H1 (cell line): ENCODE measurements at regions not wholly inside any gene's neighbourhood (a gene's known extent, or its start where the extent isn't known, plus 50 kb on each side); places are given as distances from the start of the nearest gene placed in this dataset.

Experiments
- CTCF ChIA-PET: fragments of 300-600 bp; sonication (Branson Sonifier 250); formaldehyde crosslinking; loops from one replicate; lab custom pipeline; 2021; ENCODE audit not compliant: partially characterized antibody; lab: Charles Lee
- POLR2A ChIA-PET: fragments of 300-600 bp; sonication (Branson Sonifier 250); formaldehyde crosslinking; loops from one replicate; lab custom pipeline; 2021; ENCODE audit warnings: inconsistent platforms; ENCODE audit not compliant: partially characterized antibody; lab: Charles Lee
- DNase-seq, 2 experiments: peaks; one replicate each; pipeline versions ENCODE4 v3.0.0 to v3.0.0-alpha.2; 2010 to 2022; ENCODE audit warnings: low spot score in 2 of 2, low read depth in 1 of 2, mixed read lengths in 1 of 2
- FAIRE-seq: peaks from 2 replicates; lab custom pipeline; 2011; peaks lifted over from hg19 to GRCh38; lab: Jason Lieb, UNC
- H2AFZ ChIP-seq: 2 replicates; pipeline ENCODE4 v1.8.1; 2012; ENCODE audit warnings: low read length, inconsistent platforms
- H2AK5ac ChIP-seq: 2 replicates; pipeline ENCODE4 v1.6.1; 2013; ENCODE audit warnings: low read depth, low read length
- H2BK120ac ChIP-seq: replicated peaks from 2 replicates; pipeline ENCODE3; 2013; ENCODE audit warnings: low read depth, low read length, inconsistent platforms
- H2BK12ac ChIP-seq: 2 replicates; pipeline ENCODE4 v1.6.1; 2013; ENCODE audit warnings: low read depth, low read length
- H2BK15ac ChIP-seq: 2 replicates; pipeline ENCODE4 v1.6.1; 2013; ENCODE audit warnings: low read length
- H2BK20ac ChIP-seq: 2 replicates; pipeline ENCODE4 v1.6.1; 2013; ENCODE audit warnings: low read length
- H2BK5ac ChIP-seq: 2 replicates; pipeline ENCODE4 v1.6.1; 2013; ENCODE audit warnings: low read depth, low read length
- H3K14ac ChIP-seq: 2 replicates; pipeline ENCODE4 v1.6.1; 2013; ENCODE audit warnings: inconsistent platforms; ENCODE audit not compliant: insufficient read length
- H3K18ac ChIP-seq: 2 replicates; pipeline ENCODE4 v1.6.1; 2013; ENCODE audit warnings: low read length; ENCODE audit errors: extremely low read depth
- H3K23ac ChIP-seq: 2 replicates; pipeline ENCODE4 v1.6.1; 2013; ENCODE audit warnings: inconsistent platforms; ENCODE audit not compliant: insufficient read length
- H3K23me2 ChIP-seq: 2 replicates; pipeline ENCODE4 v1.6.1; 2013; ENCODE audit warnings: low read depth, low read length
- H3K27ac ChIP-seq: 2 replicates; pipeline ENCODE4 v1.6.1; 2011; ENCODE audit warnings: low read depth, low read length, inconsistent platforms
- H3K27me3 ChIP-seq, 4 experiments: replicated peaks in 1 of 4; 1 replicate in 1 of 4; 2 replicates in 3 of 4; pipeline versions ENCODE4 v1.6.1 to v1.8.1; 2011 to 2013; ENCODE audit warnings: low read length in 3 of 4, mild to moderate bottlenecking in 3 of 4, inconsistent platforms in 2 of 4, mixed read lengths in 2 of 4, moderate library complexity in 1 of 4; ENCODE audit not compliant: control insufficient read depth in 3 of 4, insufficient read depth in 3 of 4; ENCODE audit errors: extremely low read depth in 1 of 4
- H3K36me3 ChIP-seq, 4 experiments: 2 replicates each; pipeline versions ENCODE4 v1.6.1 to v1.8.1; 2011 to 2013; ENCODE audit warnings: mild to moderate bottlenecking in 4 of 4, low read length in 3 of 4, moderate library complexity in 2 of 4, control low read depth in 1 of 4, inconsistent platforms in 1 of 4; ENCODE audit not compliant: insufficient read depth in 4 of 4, control insufficient read depth in 2 of 4
- H3K4ac ChIP-seq: replicated peaks from 2 replicates; pipeline ENCODE3; 2013; ENCODE audit warnings: low read length, low read depth, mixed read lengths, inconsistent platforms; ENCODE audit not compliant: insufficient read length
- H3K4me1 ChIP-seq, 4 experiments: replicated peaks in 1 of 4; 1 replicate in 1 of 4; 2 replicates in 3 of 4; pipeline versions ENCODE4 v1.6.1 to v1.8.1; 2011 to 2013; ENCODE audit warnings: low read length in 3 of 4, inconsistent platforms in 2 of 4, mixed read lengths in 1 of 4; ENCODE audit not compliant: insufficient read depth in 4 of 4, control insufficient read depth in 3 of 4
- H3K4me2 ChIP-seq, 2 experiments: 2 replicates each; pipeline versions ENCODE4 v1.6.1 to v1.8.1; 2011 to 2013; ENCODE audit warnings: low read depth in 2 of 2, low read length in 2 of 2, control low read depth in 1 of 2, inconsistent platforms in 1 of 2, mild to moderate bottlenecking in 1 of 2; ENCODE audit not compliant: insufficient read depth in 1 of 2
- H3K4me3 ChIP-seq, 4 experiments: fragments of 200-600, 300-600 bp in 1 of 4; sonication (generic), shearing (Covaris generic), sonication (Bioruptor Twin) in 1 of 4; 2 replicates each; pipeline versions ENCODE4 v1.5.1 to v1.8.1; 2011 to 2016; ENCODE audit warnings: low read length in 4 of 4, low read depth in 3 of 4, control low read depth in 2 of 4, inconsistent platforms in 2 of 4, mild to moderate bottlenecking in 2 of 4, mixed read lengths in 1 of 4, moderate library complexity in 1 of 4; ENCODE audit not compliant: insufficient read depth in 2 of 4; ENCODE audit errors: extremely low read depth in 1 of 4
- H3K56ac ChIP-seq: replicated peaks from 2 replicates; pipeline ENCODE3; 2013; ENCODE audit warnings: low read depth, mild to moderate bottlenecking, mixed read lengths, low read length, inconsistent platforms; ENCODE audit not compliant: insufficient read length
- H3K79me1 ChIP-seq: 2 replicates; pipeline ENCODE4 v1.6.1; 2013; ENCODE audit warnings: low read depth, low read length, control low read depth
- H3K79me2 ChIP-seq, 2 experiments: 2 replicates each; pipeline versions ENCODE4 v1.6.1 to v1.8.1; 2012 to 2013; ENCODE audit warnings: low read length in 2 of 2, mild to moderate bottlenecking in 2 of 2, inconsistent platforms in 1 of 2; ENCODE audit not compliant: insufficient read depth in 2 of 2, control insufficient read depth in 1 of 2
- H3K9ac ChIP-seq, 4 experiments: replicated peaks in 1 of 4; 1 replicate in 1 of 4; 2 replicates in 3 of 4; pipeline versions ENCODE4 v1.6.1 to v1.8.1; 2011 to 2013; ENCODE audit warnings: low read depth in 3 of 4, low read length in 3 of 4, control low read depth in 2 of 4, mild to moderate bottlenecking in 2 of 4, moderate library complexity in 2 of 4, inconsistent platforms in 1 of 4; ENCODE audit errors: extremely low read depth in 1 of 4
- H3K9me3 ChIP-seq, 2 experiments: 2 replicates each; pipeline versions ENCODE4 v1.6.1 to v1.8.1; 2012 to 2013; ENCODE audit warnings: mild to moderate bottlenecking in 2 of 2, moderate library complexity in 2 of 2, control low read depth in 1 of 2, inconsistent platforms in 1 of 2, low read depth in 1 of 2, low read length in 1 of 2, mixed read lengths in 1 of 2; ENCODE audit not compliant: insufficient read depth in 2 of 2
- H4K20me1 ChIP-seq, 2 experiments: replicated peaks in 1 of 2; 2 replicates each; pipeline versions ENCODE3 to v1.8.1; 2011 to 2013; ENCODE audit warnings: inconsistent platforms in 2 of 2, low read length in 2 of 2, mild to moderate bottlenecking in 1 of 2; ENCODE audit not compliant: insufficient read depth in 2 of 2, control insufficient read depth in 1 of 2
- H4K5ac ChIP-seq: 2 replicates; pipeline ENCODE4 v1.6.1; 2013; ENCODE audit warnings: low read length, low read depth, mixed read lengths, inconsistent platforms; ENCODE audit not compliant: insufficient read length
- H4K8ac ChIP-seq: 2 replicates; pipeline ENCODE4 v1.8.0; 2013; ENCODE audit warnings: mild to moderate bottlenecking, moderate library complexity, low read length, inconsistent platforms; ENCODE audit not compliant: insufficient read depth; ENCODE audit errors: extremely low read depth
- H4K91ac ChIP-seq: replicated peaks from 2 replicates; pipeline ENCODE3; 2013; ENCODE audit warnings: low read length, mixed read lengths, inconsistent platforms; ENCODE audit not compliant: insufficient read length
- RNF2 ChIP-seq: fragments of 200-900, 300-1000 bp; sonication (generic); IDR thresholded peaks from 2 replicates; pipeline ENCODE4 v1.7.1; 2016; ENCODE audit warnings: borderline replicate concordance, low read depth, mild to moderate bottlenecking, antibody characterized with exemption, low read length; ENCODE audit not compliant: poor library complexity, severe bottlenecking; ENCODE audit errors: missing control alignments
- WGBS, 2 experiments: shearing (Covaris generic) in 1 of 2; methylation state at CpG; one replicate each; pipeline versions ENCODE4 v1.1.6 to v1.1.7; 2013 to 2015; ENCODE audit warnings: low lambda C conversion rate in 2 of 2, mixed read lengths in 2 of 2, inconsistent platforms in 1 of 2, low coverage in 1 of 2, missing lambda C conversion rate in 1 of 2; ENCODE audit not compliant: insufficient replicate concordance in 2 of 2, insufficient coverage in 1 of 2, insufficient read length in 1 of 2; ENCODE audit errors: extremely low coverage in 1 of 2, missing lambda C conversion rate in 1 of 2; 5-methylcytosine and 5-hydroxymethylcytosine counted together

GRCh38 chr2:163474889-163475288, 260.9 kb downstream of the FIGN start:
- DNase-seq (no peak), FAIRE-seq (no peak)
- H3K18ac ChIP-seq, result no peak overlapping the region
- H2BK5ac ChIP-seq, result no peak overlapping the region
- no peaks in the 10 kb centered on the region for H3K36me3 ChIP-seq
- no peaks in the 10 kb centered on the region for H3K79me2 ChIP-seq
- H2BK12ac ChIP-seq, result no peak overlapping the region
- ChIA-PET POLR2A (interaction anchor here (0.6 kb wide), 1 partner anchor 147 kb away, joined by 3 read pairs; no protein-coding TSS in a partner anchor), CTCF (interaction anchor here (1.0 to 1.8 kb wide), 2 partner anchors 292 to 404 kb away, joined by 3 to 4 read pairs; no protein-coding TSS in a partner anchor)
- H3K14ac ChIP-seq, result no peak overlapping the region
- H4K20me1 ChIP-seq, result no peaks in the 10 kb centered on the region
- H3K4me1 ChIP-seq, result peaks cover 0 to 3% (median 0%) of the 10 kb centered on the region in 4 experiments; a peak in 1 of 7 replicates
- H3K4ac ChIP-seq, result no peak overlapping the region
- H4K5ac ChIP-seq, result no peak overlapping the region
- no peak overlapping the region for H3K23ac ChIP-seq
- H2BK20ac ChIP-seq, result no peak overlapping the region
- H3K56ac ChIP-seq, result no peak overlapping the region
- H2BK120ac ChIP-seq, result no peak overlapping the region
- H3K4me3 ChIP-seq, result no peak overlapping the region
- no peak overlapping the region for H3K27ac ChIP-seq
- no peak overlapping the region for H4K91ac ChIP-seq
- H2AK5ac ChIP-seq, result no peak overlapping the region
- TF ChIP-seq RNF2, result no peak
- H2AFZ ChIP-seq, result no peak overlapping the region
- no peaks in the 10 kb centered on the region for H3K9me3 ChIP-seq
- H3K9ac ChIP-seq, result no peak overlapping the region
- no peaks in the 10 kb centered on the region for H3K23me2 ChIP-seq
- no peak overlapping the region for H3K4me2 ChIP-seq
- H3K27me3 ChIP-seq, result no peaks in the 10 kb centered on the region
- no peak overlapping the region for H2BK15ac ChIP-seq
- 92% methylated on average over 4 of the region's 4 CpGs; no CpG with 5 or more reads in 1 of the 2 experiments for WGBS, 2 experiments
- H3K79me1 ChIP-seq, result no peaks in the 10 kb centered on the region
- no peak overlapping the region for H4K8ac ChIP-seq
